ENCODE measurements at regions not wholly inside any gene's neighbourhood (a gene's known extent, or its start where the extent isn't known, plus 50 kb on each side); places are given as distances from the start of the nearest gene placed in this dataset.

- TF ChIP-seq, protein P1, sequence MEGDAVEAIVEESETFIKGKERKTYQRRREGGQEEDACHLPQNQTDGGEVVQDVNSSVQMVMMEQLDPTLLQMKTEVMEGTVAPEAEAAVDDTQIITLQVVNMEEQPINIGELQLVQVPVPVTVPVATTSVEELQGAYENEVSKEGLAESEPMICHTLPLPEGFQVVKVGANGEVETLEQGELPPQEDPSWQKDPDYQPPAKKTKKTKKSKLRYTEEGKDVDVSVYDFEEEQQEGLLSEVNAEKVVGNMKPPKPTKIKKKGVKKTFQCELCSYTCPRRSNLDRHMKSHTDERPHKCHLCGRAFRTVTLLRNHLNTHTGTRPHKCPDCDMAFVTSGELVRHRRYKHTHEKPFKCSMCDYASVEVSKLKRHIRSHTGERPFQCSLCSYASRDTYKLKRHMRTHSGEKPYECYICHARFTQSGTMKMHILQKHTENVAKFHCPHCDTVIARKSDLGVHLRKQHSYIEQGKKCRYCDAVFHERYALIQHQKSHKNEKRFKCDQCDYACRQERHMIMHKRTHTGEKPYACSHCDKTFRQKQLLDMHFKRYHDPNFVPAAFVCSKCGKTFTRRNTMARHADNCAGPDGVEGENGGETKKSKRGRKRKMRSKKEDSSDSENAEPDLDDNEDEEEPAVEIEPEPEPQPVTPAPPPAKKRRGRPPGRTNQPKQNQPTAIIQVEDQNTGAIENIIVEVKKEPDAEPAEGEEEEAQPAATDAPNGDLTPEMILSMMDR (IDR thresholded peaks at IDR 0.05): no peak
- TF ChIP-seq EZH2 (IDR thresholded peaks at IDR 0.05; ENCODE audit: borderline replicate concordance, insufficient read depth, low read depth, low read length, poor library complexity, severe bottlenecking): no peak
These were observed 224.6 kb downstream of the MN1 start for GRCh38 chr22:27576815-27577573.
